Endothelial cell of umbilical vein (primary cell): ENCODE measurements at regions not wholly inside any gene's neighbourhood (a gene's known extent, or its start where the extent isn't known, plus 50 kb on each side); places are given as distances from the start of the nearest gene placed in this dataset.

ENCODE experiments used
- BruUV-seq: library from RNA; stranded (reverse); fragments of 400-500 nt; replicated peaks from 2 replicates; lab custom pipeline; 2021; lab: Mats Ljungman, UMichigan
- CTCF ChIA-PET: fragments of 300-600, 350-600 bp; sonication (Branson Sonifier 250); formaldehyde crosslinking; loops from one replicate; lab custom pipeline; 2021; ENCODE audit warnings: antibody characterized with exemption, inconsistent platforms; lab: Charles Lee
- POLR2A ChIA-PET: fragments of 300-600, 350-600 bp; sonication (Branson Sonifier 250); formaldehyde crosslinking; loops from one replicate; lab custom pipeline; 2021; ENCODE audit warnings: antibody characterized with exemption, inconsistent platforms; lab: Charles Lee
- DNase-seq: peaks from one replicate; pipeline ENCODE4 v3.0.0-alpha.2; 2011; ENCODE audit warnings: low read depth, low spot score
- FAIRE-seq: peaks from 2 replicates; lab custom pipeline; 2011; peaks lifted over from hg19 to GRCh38; lab: Jason Lieb, UNC
- H2AFZ ChIP-seq: 2 replicates; pipeline ENCODE4 v1.6.0; 2012; ENCODE audit warnings: low read depth, low read length, control low read depth, inconsistent platforms
- H3K27ac ChIP-seq: 2 replicates; pipeline ENCODE4 v1.5.1; 2011; ENCODE audit warnings: low read depth, mild to moderate bottlenecking, control low read depth, low read length, moderate library complexity; ENCODE audit not compliant: insufficient read depth
- H3K27me3 ChIP-seq, 2 experiments: 2 replicates each; pipeline versions ENCODE4 v1.6.0 to v1.6.1; 2011; ENCODE audit warnings: low read length in 2 of 2, mixed read lengths in 1 of 2; ENCODE audit not compliant: control insufficient read depth in 2 of 2, insufficient read depth in 2 of 2
- H3K36me3 ChIP-seq, 2 experiments: 2 replicates in 1 of 2; 3 replicates in 1 of 2; pipeline ENCODE4 v1.5.1; 2011; ENCODE audit warnings: low read length in 2 of 2, mild to moderate bottlenecking in 1 of 2, moderate library complexity in 1 of 2; ENCODE audit not compliant: control insufficient read depth in 2 of 2, insufficient read depth in 2 of 2; ENCODE audit errors: extremely low read depth in 1 of 2
- H3K4me1 ChIP-seq: 3 replicates; pipeline ENCODE4 v1.5.1; 2011; ENCODE audit warnings: mild to moderate bottlenecking, low read length; ENCODE audit not compliant: control insufficient read depth, insufficient read depth; ENCODE audit errors: extremely low read depth
- H3K4me2 ChIP-seq: 2 replicates; pipeline ENCODE4 v1.6.1; 2011; ENCODE audit warnings: low read length, control low read depth, mixed read lengths; ENCODE audit not compliant: insufficient read depth
- H3K4me3 ChIP-seq, 3 experiments: fragments of 200-600 bp in 1 of 3; sonication (generic), shearing (Covaris generic) in 1 of 3; replicated peaks in 1 of 3; 2 replicates each; pipeline ENCODE4 v1.5.1; 2011 to 2016; ENCODE audit warnings: control low read depth in 3 of 3, low read length in 3 of 3, mild to moderate bottlenecking in 2 of 3, inconsistent platforms in 1 of 3, low read depth in 1 of 3, moderate library complexity in 1 of 3; ENCODE audit not compliant: insufficient read depth in 1 of 3
- H3K79me2 ChIP-seq: 2 replicates; pipeline ENCODE4 v1.6.0; 2012; ENCODE audit warnings: low read length, inconsistent platforms; ENCODE audit not compliant: control insufficient read depth, insufficient read depth
- H3K9ac ChIP-seq: replicated peaks from 2 replicates; pipeline ENCODE3; 2011; ENCODE audit warnings: low read length, control low read depth; ENCODE audit not compliant: insufficient read depth; ENCODE audit errors: extremely low read depth
- H3K9me1 ChIP-seq: replicated peaks from 3 replicates; pipeline ENCODE4 v1.6.0; 2011; ENCODE audit warnings: mild to moderate bottlenecking, low read length; ENCODE audit not compliant: control insufficient read depth, insufficient read depth; ENCODE audit errors: extremely low read depth
- H3K9me3 ChIP-seq: replicated peaks from 2 replicates; pipeline ENCODE4 v1.5.1; 2012; ENCODE audit warnings: low read length, inconsistent platforms; ENCODE audit not compliant: control insufficient read depth, insufficient read depth
- H4K20me1 ChIP-seq: replicated peaks from 2 replicates; pipeline ENCODE3; 2011; ENCODE audit warnings: mild to moderate bottlenecking, low read length; ENCODE audit not compliant: control insufficient read depth, insufficient read depth; ENCODE audit errors: extremely low read depth
- FOS ChIP-seq: IDR thresholded peaks from 2 replicates; pipeline ENCODE4 v1.6.1; 2011; ENCODE audit warnings: mild to moderate bottlenecking, low read length, moderate library complexity, borderline replicate concordance; ENCODE audit not compliant: insufficient read depth
- GATA2 ChIP-seq: IDR thresholded peaks from 2 replicates; pipeline ENCODE4 v1.7.0; 2011; ENCODE audit warnings: low read depth, mild to moderate bottlenecking, moderate library complexity, mixed read lengths, low read length; ENCODE audit not compliant: insufficient read length, insufficient read depth
- JUN ChIP-seq: IDR thresholded peaks from 2 replicates; pipeline ENCODE4 v1.6.1; 2011; ENCODE audit warnings: borderline replicate concordance, low read depth; ENCODE audit not compliant: insufficient read length, insufficient read depth
- MYC ChIP-seq: IDR thresholded peaks from one replicate; pipeline ENCODE4 v1.6.1; 2011; ENCODE audit warnings: mild to moderate bottlenecking, low read depth, low read length
- dilution Hi-C: fragments of 300-500 bp; cut with MboI; formaldehyde crosslinking; loops from one replicate; pipeline ENCODE4 v1.15.0; 2019; ENCODE audit warnings: low sequenced_read_pairs; ENCODE audit not compliant: extremely low pct_ligation_motif_present
- intact Hi-C: fragments of 100-400 bp; cut with micrococcal nuclease; formaldehyde crosslinking; loops from one replicate; pipeline ENCODE4 v1.10.0; 2022
- TF ChIP-seq, protein P1 (sequence below), 2 donors: IDR thresholded peaks; 1 replicate in 1 of 2; 2 replicates in 1 of 2; pipeline ENCODE4 v1.5.1; 2011; ENCODE audit warnings: low read length in 2 of 2, mild to moderate bottlenecking in 2 of 2, moderate library complexity in 2 of 2, control low read depth in 1 of 2, inconsistent platforms in 1 of 2, low read depth in 1 of 2; ENCODE audit not compliant: insufficient read depth in 1 of 2; ENCODE audit errors: extremely low read depth in 1 of 2

DNA sequence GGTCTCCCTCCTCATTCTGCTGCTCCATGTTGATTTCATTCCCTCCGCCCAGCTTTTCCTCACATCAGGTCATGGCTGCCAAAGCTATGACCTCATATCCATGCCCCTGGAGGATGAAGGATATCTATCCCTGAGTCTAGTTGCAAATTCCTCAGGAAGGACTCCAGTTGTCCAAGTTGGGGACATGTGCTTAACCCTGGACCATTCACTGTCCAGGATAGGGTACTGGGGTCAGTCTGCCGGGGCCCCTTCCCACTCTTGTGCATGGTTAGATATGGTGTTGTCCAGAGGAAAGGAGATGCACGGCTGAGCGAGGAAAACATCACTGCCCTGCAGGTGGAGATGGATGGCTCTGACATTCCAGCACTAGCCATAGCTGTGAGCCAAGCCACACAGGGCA lies 51.9 kb upstream of the COMTD1 start:
- no TSS peak for BruUV-seq
- no peak for FAIRE-seq
- POLR2A ChIA-PET: no interaction called here

DNA sequence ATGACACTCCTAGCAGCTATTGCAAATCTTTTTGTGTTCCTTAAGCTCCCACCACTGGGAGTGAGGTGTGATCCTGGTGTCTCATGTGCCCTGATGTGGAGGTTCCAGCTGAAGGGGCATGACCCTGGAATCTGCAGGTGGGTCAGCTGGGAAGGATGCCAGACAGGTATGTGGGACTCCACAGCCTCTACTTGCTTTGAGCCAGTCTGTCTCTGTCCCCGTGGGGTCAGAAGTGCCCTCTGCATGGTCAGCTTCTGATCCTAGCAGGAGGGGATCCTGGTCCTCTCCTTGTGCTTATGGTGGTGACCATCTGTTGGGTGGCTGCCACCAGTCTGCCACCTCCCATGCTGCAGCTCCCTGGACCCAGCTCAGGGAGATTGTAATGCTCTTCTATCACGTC lies 51.1 kb upstream of the COMTD1 start:
- intact Hi-C loops (no loop called here), dilution Hi-C loops (no loop called here)
- no peaks in the 10 kb centered on the region for H3K79me2 ChIP-seq
- H3K9me3 ChIP-seq: no peaks in the 10 kb centered on the region
- no peak overlapping the region for H3K4me2 ChIP-seq
- H3K27ac ChIP-seq: no peak overlapping the region
- H3K9ac ChIP-seq: no peak overlapping the region
- no peak overlapping the region for H2AFZ ChIP-seq
- H3K4me1 ChIP-seq: no peaks in the 10 kb centered on the region
- FAIRE-seq (no peak), DNase-seq (no peak)
- BruUV-seq: no TSS peak
- H3K27me3 ChIP-seq: peaks cover 18 to 19% of the 10 kb centered on the region in 2 experiments
- no peaks in the 10 kb centered on the region for H4K20me1 ChIP-seq
- H3K36me3 ChIP-seq: no peaks in the 10 kb centered on the region
- no peak for TF ChIP-seq FOS
- TF ChIP-seq JUN: no peak
- TF ChIP-seq MYC: no peak
- CTCF ChIA-PET: no interaction called here
- H3K4me3 ChIP-seq: no peak overlapping the region
- POLR2A ChIA-PET: no interaction called here
- H3K9me1 ChIP-seq: no peaks in the 10 kb centered on the region

More for the DNA sequence above, 51.9 kb upstream of the COMTD1 start:
- Histone ChIP-seq H2AFZ (no peak overlapping the region), H3K27me3 (peaks cover 11 to 13% of the 10 kb centered on the region in 2 experiments), H3K9me1 (no peaks in the 10 kb centered on the region), H3K4me2 (no peak overlapping the region), H3K4me1 (no peaks in the 10 kb centered on the region), H3K27ac (no peak overlapping the region), H3K4me3 (no peak overlapping the region), H3K9ac (no peak overlapping the region), H3K36me3 (no peaks in the 10 kb centered on the region), H3K79me2 (no peaks in the 10 kb centered on the region), H3K9me3 (no peaks in the 10 kb centered on the region), H4K20me1 (no peaks in the 10 kb centered on the region)
- dilution Hi-C loops (no loop called here), intact Hi-C loops (no loop called here)
- TF ChIP-seq MYC (no peak), GATA2 (no peak), FOS (no peak), JUN (no peak)
- TF ChIP-seq, protein P1, sequence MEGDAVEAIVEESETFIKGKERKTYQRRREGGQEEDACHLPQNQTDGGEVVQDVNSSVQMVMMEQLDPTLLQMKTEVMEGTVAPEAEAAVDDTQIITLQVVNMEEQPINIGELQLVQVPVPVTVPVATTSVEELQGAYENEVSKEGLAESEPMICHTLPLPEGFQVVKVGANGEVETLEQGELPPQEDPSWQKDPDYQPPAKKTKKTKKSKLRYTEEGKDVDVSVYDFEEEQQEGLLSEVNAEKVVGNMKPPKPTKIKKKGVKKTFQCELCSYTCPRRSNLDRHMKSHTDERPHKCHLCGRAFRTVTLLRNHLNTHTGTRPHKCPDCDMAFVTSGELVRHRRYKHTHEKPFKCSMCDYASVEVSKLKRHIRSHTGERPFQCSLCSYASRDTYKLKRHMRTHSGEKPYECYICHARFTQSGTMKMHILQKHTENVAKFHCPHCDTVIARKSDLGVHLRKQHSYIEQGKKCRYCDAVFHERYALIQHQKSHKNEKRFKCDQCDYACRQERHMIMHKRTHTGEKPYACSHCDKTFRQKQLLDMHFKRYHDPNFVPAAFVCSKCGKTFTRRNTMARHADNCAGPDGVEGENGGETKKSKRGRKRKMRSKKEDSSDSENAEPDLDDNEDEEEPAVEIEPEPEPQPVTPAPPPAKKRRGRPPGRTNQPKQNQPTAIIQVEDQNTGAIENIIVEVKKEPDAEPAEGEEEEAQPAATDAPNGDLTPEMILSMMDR (IDR thresholded peaks at IDR 0.05; ENCODE audit: extremely low read depth in 1 of 2, insufficient read depth in 1 of 2, low read depth in 1 of 2, low read length in 2 of 2): no peak
- CTCF ChIA-PET: no interaction called here
- DNase-seq: no peak
